GM12865 (cell line): ENCODE measurements at regions not wholly inside any gene's neighbourhood (a gene's known extent, or its start where the extent isn't known, plus 50 kb on each side); places are given as distances from the start of the nearest gene placed in this dataset.
"Not testable (repeated sequence)": the region's sequence is repeated elsewhere in the genome, so short reads cannot be mapped to it uniquely, and the experiment has no call there.

Experiments used
- DNase-seq: peaks from one replicate; pipeline ENCODE4 v3.0.0; 2010; ENCODE audit warnings: low read depth
- H3K4me3 ChIP-seq: 2 replicates; pipeline ENCODE4 v1.5.1; 2011; ENCODE audit warnings: mild to moderate bottlenecking, low read depth, low read length, control low read depth
- CTCF ChIP-seq: IDR thresholded peaks from 2 replicates; pipeline ENCODE4 v1.5.1; 2011; ENCODE audit warnings: low read length, control low read depth, low read depth, inconsistent platforms; ENCODE audit not compliant: insufficient read depth; ENCODE audit errors: missing control alignments

GRCh38 chr5:167096816-167097215, 1194.6 kb upstream of the WWC1 start:
- DNase-seq: no peak
- H3K4me3 ChIP-seq: no peak overlapping the region
- no peak for TF ChIP-seq CTCF

DNA sequence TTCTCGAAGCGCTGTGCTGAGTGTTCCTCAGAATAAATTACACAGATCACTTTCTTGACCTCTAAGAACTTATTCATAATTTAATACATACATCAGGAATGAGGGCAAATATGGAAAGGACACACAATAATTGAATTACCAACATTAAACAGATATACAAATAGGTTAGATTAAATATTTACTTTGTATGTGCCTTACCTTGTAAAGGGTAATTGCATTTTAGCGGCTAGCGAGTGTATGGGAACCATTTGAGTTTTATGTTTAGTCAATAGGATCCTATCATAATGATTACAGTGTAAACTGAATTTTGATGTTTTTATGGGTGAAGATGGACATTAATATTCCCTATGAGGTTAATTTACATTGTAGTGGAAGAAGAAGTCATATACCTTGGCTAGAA, 1187.1 kb upstream of the WWC1 start:
- no peak for TF ChIP-seq CTCF

GRCh38 chr5:167105941-167106340, 1185.5 kb upstream of the WWC1 start:
- DNase-seq: no peak
- no peak overlapping the region for H3K4me3 ChIP-seq
- TF ChIP-seq CTCF: no peak

More for the DNA sequence above, 1187.1 kb upstream of the WWC1 start:
- no peak for DNase-seq
- no peak overlapping the region for H3K4me3 ChIP-seq

DNA sequence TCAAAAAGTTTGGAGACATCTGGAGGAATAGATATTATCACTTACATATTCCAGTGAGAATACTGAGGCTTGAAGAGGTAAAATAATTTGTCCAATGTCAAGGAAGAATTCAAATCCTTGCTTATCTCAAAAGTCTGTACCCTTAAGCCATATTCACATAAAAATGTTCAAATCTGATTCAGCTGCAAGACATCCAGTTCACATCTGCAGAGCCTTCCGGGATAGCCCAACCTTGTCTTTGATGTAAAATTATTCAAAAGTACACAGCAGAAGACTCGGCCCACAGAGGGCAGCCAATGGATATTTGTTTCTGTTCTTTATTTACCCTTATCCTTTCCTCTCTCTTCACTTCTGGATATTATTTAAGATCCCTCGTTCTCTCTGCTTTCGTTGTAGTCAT, 1183.8 kb upstream of the WWC1 start:
- DNase-seq: no peak
- H3K4me3 ChIP-seq: no peak overlapping the region
- TF ChIP-seq CTCF: no peak

DNA sequence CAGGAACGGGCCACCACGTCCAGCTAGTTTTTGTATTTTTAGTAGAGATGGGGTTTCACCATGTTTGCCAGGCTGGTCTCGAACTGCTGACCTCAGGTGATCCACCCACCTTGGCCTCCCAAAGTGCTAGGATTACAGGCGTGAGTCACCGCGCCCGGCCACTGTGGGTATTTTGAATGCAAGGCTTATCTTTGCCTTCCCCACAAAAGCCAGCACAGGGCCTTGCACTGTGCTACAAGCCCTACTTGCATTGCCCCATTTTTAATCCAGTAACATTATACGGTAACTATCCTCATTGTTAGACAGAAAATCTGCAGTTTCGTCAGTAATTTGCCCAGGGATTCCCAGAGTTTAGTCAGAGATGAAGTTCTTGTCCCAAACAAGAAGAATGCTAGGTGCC, 1183.2 kb upstream of the WWC1 start:
- not testable (repeated sequence) for H3K4me3 ChIP-seq, DNase-seq

DNA sequence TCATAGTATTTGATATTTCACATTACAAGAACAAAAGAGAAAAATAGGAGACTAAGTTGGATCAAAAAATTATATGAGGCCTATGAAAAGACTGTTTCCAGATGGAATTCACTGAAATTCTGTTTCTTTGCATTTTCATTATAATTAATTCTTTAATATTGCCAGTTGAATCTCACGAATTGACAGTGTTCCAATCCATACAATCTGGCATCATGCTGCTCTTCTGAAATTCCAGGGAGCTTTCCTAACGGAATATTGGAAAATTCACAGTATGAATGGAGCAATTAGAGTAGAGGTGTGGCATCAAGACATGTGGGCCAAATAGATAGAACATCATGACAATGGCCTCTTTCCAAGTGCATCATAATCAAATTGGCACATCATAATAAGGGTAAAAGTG, 1178.9 kb upstream of the WWC1 start:
- no peak for DNase-seq
- no peak for TF ChIP-seq CTCF
- H3K4me3 ChIP-seq: no peak overlapping the region

DNA sequence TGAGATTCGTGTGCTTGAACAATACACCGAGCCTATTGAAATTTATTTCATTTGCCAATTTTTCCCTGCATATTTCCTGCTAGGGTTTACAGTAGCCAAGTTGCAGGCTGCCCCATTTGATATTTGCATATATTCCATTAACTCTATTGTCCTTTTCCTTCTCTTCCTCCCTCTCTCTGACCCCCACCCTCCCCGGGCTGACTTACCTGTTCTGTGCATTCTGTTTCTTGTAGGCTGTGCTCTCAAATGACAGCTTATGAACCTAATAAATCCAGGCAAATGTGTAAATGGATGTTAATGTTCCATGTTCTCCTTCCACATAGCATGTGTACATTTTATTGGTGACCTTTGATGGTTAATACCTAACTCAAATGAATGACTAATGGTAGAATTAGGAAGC, 1169.2 kb upstream of the WWC1 start:
- TF ChIP-seq CTCF: no peak
- DNase-seq: no peak
- no peak overlapping the region for H3K4me3 ChIP-seq

GRCh38 chr5:167123126-167123525, 1168.3 kb upstream of the WWC1 start:
- TF ChIP-seq CTCF: no peak

More at GRCh38 chr5:167123126-167123525, 1168.3 kb upstream of the WWC1 start:
- H3K4me3 ChIP-seq: no peak overlapping the region
- no peak for DNase-seq
